ENCODE measurements at regions not wholly inside any gene's neighbourhood (a gene's known extent, or its start where the extent isn't known, plus 50 kb on each side); places are given as distances from the start of the nearest gene placed in this dataset.

- TF ChIP-seq CTCF (IDR thresholded peaks at IDR 0.05) = no peak
- no peak for DNase-seq (ENCODE audit: low spot score)
- ATAC-seq (ENCODE audit: low FRiP score) = no peak
These were observed 498.4 kb downstream of the PDCD6IP start for GRCh38 chr3:34296796-34297195.

- no peak for TF ChIP-seq CTCF (IDR thresholded peaks at IDR 0.05)
- ATAC-seq (ENCODE audit: low FRiP score) = no peak
- no peak for DNase-seq (ENCODE audit: low spot score)
These were observed 500.2 kb downstream of the PDCD6IP start for GRCh38 chr3:34298653-34299052.

- ATAC-seq (ENCODE audit: low FRiP score) = no peak
- no peak for DNase-seq (ENCODE audit: low spot score)
- TF ChIP-seq CTCF (IDR thresholded peaks at IDR 0.05) = no peak
These were observed 502.2 kb downstream of the PDCD6IP start for GRCh38 chr3:34300621-34301020.

GRCh38 chr3:34301313-34301712 lies 502.9 kb downstream of the PDCD6IP start:
- ATAC-seq (ENCODE audit: low FRiP score) (no peak), DNase-seq (ENCODE audit: low spot score) (no peak)
- no peak for TF ChIP-seq CTCF (IDR thresholded peaks at IDR 0.05)

- no peak for DNase-seq (ENCODE audit: low spot score)
- no peak for ATAC-seq (ENCODE audit: low FRiP score)
These were observed 506.8 kb downstream of the PDCD6IP start for GRCh38 chr3:34305266-34305665.

GRCh38 chr3:34312684-34313083 lies 514.3 kb downstream of the PDCD6IP start:
- no peak for DNase-seq (ENCODE audit: low spot score)
- TF ChIP-seq CTCF (IDR thresholded peaks at IDR 0.05) = no peak
- ATAC-seq (ENCODE audit: low FRiP score) = no peak

More at GRCh38 chr3:34305266-34305665, 506.8 kb downstream of the PDCD6IP start:
- TF ChIP-seq CTCF (IDR thresholded peaks at IDR 0.05) = no peak

GRCh38 chr3:34319881-34320280 lies 521.5 kb downstream of the PDCD6IP start:
- DNase-seq (ENCODE audit: low spot score) (no peak), ATAC-seq (ENCODE audit: low FRiP score) (no peak)
- TF ChIP-seq CTCF (IDR thresholded peaks at IDR 0.05) = no peak

All from omental fat pad (tissue), 3 donors.